ENCODE measurements at regions not wholly inside any gene's neighbourhood (a gene's known extent, or its start where the extent isn't known, plus 50 kb on each side); places are given as distances from the start of the nearest gene placed in this dataset.
A peak's percentile ranks its signal among the peaks of the same experiment; 100 is the strongest.

DNA sequence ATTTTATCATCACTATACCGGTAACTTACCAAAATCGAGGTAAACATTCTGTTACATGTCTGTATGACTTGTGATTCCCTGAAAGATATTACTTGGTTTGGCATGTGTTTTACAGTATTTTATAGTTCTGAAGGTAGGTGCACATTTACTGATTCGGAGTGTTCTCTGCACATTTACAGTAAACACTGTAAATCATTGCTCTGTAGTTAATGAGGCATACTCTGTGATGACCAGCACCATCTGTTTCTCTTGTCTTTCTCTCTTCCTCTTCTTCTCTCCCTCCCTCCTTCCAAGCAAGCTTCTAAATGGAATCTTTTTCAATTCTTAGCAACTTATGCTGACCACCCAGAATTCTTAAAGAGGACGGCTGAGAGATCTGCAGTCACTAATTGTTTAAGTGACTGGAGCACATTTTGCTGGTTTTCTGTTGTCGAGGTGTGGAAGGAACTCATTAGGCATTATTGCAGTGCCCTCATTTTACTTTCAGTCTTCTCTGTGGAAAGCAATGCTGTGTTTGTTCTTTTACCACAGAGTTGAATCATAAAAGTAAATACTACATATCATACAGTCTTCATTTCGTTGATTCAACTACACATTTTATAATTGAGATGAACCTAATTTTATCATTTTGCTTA is 126.5 kb downstream of the UTRN start:
- peak; percentile 84 for ATAC-seq
- Mint-ChIP-seq H3K4me1 (ENCODE audit: low read depth) (peaks cover 36% of the 10 kb centered on the region), H3K27me3 (no peaks in the 10 kb centered on the region), H3K27ac (peak overlapping the region; percentile 86), H3K36me3 (ENCODE audit: low read depth) (peaks cover 10% of the 10 kb centered on the region), H3K9me3 (no peaks in the 10 kb centered on the region), H3K4me3 (peak overlapping the region; percentile 63)
- peak; percentile 6 for DNase-seq
- TF ChIP-seq, protein P1, sequence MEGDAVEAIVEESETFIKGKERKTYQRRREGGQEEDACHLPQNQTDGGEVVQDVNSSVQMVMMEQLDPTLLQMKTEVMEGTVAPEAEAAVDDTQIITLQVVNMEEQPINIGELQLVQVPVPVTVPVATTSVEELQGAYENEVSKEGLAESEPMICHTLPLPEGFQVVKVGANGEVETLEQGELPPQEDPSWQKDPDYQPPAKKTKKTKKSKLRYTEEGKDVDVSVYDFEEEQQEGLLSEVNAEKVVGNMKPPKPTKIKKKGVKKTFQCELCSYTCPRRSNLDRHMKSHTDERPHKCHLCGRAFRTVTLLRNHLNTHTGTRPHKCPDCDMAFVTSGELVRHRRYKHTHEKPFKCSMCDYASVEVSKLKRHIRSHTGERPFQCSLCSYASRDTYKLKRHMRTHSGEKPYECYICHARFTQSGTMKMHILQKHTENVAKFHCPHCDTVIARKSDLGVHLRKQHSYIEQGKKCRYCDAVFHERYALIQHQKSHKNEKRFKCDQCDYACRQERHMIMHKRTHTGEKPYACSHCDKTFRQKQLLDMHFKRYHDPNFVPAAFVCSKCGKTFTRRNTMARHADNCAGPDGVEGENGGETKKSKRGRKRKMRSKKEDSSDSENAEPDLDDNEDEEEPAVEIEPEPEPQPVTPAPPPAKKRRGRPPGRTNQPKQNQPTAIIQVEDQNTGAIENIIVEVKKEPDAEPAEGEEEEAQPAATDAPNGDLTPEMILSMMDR (IDR thresholded peaks at IDR 0.05), result no peak
- intact Hi-C loops (cut with micrococcal nuclease), result no loop called here
- POLR2A ChIA-PET, result no interaction called here
- CTCF ChIA-PET, result no interaction called here

DNA sequence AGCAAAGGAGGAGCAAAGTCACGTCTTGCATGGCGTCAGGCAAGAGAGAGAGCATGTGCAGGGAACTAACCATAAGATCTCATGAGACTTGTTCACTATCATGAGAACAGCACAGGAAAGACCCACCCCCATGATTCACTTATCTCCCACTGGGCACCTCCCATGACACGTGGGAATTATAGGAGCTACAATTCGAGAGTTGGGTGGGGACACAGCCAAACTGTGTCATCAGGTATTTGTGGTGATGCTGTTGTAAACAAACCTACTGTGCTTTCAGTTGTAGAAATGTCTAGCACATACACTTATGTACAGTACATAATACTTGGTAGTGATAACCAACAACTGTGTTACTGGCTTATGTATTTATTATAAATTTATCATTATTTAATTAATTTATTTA is 128.3 kb downstream of the UTRN start:
- intact Hi-C loops (cut with micrococcal nuclease), result no loop called here
- DNase-seq, result peak; percentile 5
- TF ChIP-seq, protein P1 (IDR thresholded peaks at IDR 0.05), result no peak
- H3K36me3 Mint-ChIP-seq (ENCODE audit: low read depth), result peaks cover 10% of the 10 kb centered on the region
- H3K4me1 Mint-ChIP-seq (ENCODE audit: low read depth), result peaks cover 42% of the 10 kb centered on the region
- H3K27me3 Mint-ChIP-seq, result no peaks in the 10 kb centered on the region
- H3K4me3 Mint-ChIP-seq, result no peak overlapping the region
- H3K27ac Mint-ChIP-seq, result no peak overlapping the region
- CTCF ChIA-PET, result no interaction called here
- no peaks in the 10 kb centered on the region for H3K9me3 Mint-ChIP-seq
- no peak for ATAC-seq
- POLR2A ChIA-PET, result no interaction called here

DNA sequence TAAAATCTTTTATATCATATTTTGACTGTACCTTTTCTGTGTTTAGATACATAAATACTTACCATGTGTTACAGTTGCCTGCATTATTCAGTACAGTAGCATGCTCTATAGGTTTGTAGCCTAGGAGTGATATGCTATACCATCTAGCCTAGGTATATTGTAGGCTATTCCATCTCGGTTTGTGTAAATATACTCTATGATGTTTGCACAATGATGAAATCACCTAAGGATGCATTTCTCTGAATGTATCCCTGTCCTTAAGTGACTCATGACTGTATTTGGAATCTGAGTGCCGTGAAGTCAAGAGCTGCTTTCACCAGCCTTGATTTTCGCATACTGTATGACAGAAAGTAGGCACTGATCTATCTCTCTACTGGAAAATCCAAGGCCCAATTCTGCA is 129.9 kb downstream of the UTRN start:
- Mint-ChIP-seq H3K4me3 (no peak overlapping the region), H3K4me1 (ENCODE audit: low read depth) (peaks cover 49% of the 10 kb centered on the region), H3K9me3 (no peaks in the 10 kb centered on the region), H3K36me3 (ENCODE audit: low read depth) (peaks cover 4% of the 10 kb centered on the region), H3K27ac (no peak overlapping the region), H3K27me3 (no peaks in the 10 kb centered on the region)
- CTCF ChIA-PET, result no interaction called here
- intact Hi-C loops (cut with micrococcal nuclease), result no loop called here
- POLR2A ChIA-PET, result no interaction called here
- ATAC-seq (no peak), DNase-seq (no peak)
- TF ChIP-seq, protein P1 (IDR thresholded peaks at IDR 0.05), result no peak

DNA sequence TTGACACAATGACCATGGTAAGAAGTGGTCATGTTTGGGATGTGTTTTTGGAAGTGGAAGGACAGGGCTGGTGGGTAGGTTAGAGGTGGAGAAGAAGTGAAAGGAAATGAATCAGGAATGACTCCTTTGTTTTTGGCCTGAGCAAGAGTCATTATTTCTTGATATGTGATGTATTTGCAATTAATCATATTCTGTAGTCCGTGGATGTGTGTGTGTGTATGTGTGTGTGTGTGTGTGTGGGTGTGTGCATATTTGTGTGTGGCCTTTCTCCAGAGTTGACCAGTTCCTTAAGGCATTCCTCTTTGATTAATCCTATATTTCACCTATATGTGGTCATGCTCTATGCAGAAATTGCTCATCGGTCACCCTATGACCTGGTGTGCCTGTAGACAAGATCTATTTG is 130.7 kb downstream of the UTRN start:
- no peaks in the 10 kb centered on the region for H3K27me3 Mint-ChIP-seq
- H3K9me3 Mint-ChIP-seq, result no peaks in the 10 kb centered on the region
- ChIA-PET POLR2A (no interaction called here), CTCF (no interaction called here)
- H3K4me3 Mint-ChIP-seq, result no peak overlapping the region
- TF ChIP-seq, protein P1 (IDR thresholded peaks at IDR 0.05), result no peak
- intact Hi-C loops (cut with micrococcal nuclease), result no loop called here
- peaks cover 49% of the 10 kb centered on the region for H3K4me1 Mint-ChIP-seq (ENCODE audit: low read depth)
- peaks cover 4% of the 10 kb centered on the region for H3K36me3 Mint-ChIP-seq (ENCODE audit: low read depth)
- ATAC-seq (no peak), DNase-seq (no peak)
- H3K27ac Mint-ChIP-seq, result peak overlapping the region; percentile 6

DNA sequence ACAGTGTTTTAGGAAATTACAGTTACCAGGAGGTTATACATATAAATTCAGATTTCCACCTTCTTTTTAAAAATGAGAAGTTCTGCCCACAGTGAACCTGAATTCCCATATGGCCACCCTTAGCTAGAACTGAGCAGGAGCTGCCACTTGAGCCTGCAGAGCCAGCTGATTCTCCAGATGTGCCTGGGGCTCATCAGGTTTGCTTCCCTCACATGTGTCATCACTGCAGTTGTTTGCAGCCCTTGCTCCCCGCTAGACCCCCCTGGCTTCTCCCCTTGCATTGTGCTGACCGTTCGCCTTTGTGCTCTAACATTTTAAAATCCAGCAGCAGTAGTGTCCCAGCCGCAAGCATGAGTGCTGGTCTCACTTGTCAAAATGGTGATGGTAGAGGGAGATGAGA is 131.1 kb downstream of the UTRN start:
- POLR2A ChIA-PET, result no interaction called here
- H3K27me3 Mint-ChIP-seq, result no peaks in the 10 kb centered on the region

More for the DNA sequence above, 131.1 kb downstream of the UTRN start:
- TF ChIP-seq, protein P1 (IDR thresholded peaks at IDR 0.05), result no peak
- DNase-seq, result no peak
- Mint-ChIP-seq H3K27ac (no peak overlapping the region), H3K4me1 (ENCODE audit: low read depth) (peaks cover 45% of the 10 kb centered on the region), H3K9me3 (no peaks in the 10 kb centered on the region), H3K36me3 (ENCODE audit: low read depth) (peaks cover 4% of the 10 kb centered on the region), H3K4me3 (no peak overlapping the region)
- CTCF ChIA-PET, result interaction anchor here (1.2 kb wide), 1 partner anchor 22 kb away, joined by 3 read pairs; no protein-coding TSS in a partner anchor
- intact Hi-C loops (cut with micrococcal nuclease), result no loop called here
- ATAC-seq, result no peak
